ENCODE measurements at regions not wholly inside any gene's neighbourhood (a gene's known extent, or its start where the extent isn't known, plus 50 kb on each side); places are given as distances from the start of the nearest gene placed in this dataset.

- TF ChIP-seq SIN3A (IDR thresholded peaks at IDR 0.05; ENCODE audit: borderline replicate concordance in 2 of 2, control insufficient read depth in 1 of 2, low read depth in 2 of 2, low read length in 2 of 2) (no peak), CTCF (IDR thresholded peaks at IDR 0.05 in 2 of 3, conservative IDR thresholded peaks at IDR 0.05 in 1 of 3; ENCODE audit: insufficient read depth in 2 of 3, low read depth in 1 of 3, low read length in 3 of 3) (no peak), ZFP91 (CRISPR knock-in tag; IDR thresholded peaks at IDR 0.05) (no peak)
Observed at GRCh38 chr4:141810038-141810711, 173.8 kb downstream of the IL15 start.

All from K562 (cell line).